ENCODE measurements at regions not wholly inside any gene's neighbourhood (a gene's known extent, or its start where the extent isn't known, plus 50 kb on each side); places are given as distances from the start of the nearest gene placed in this dataset.

DNA sequence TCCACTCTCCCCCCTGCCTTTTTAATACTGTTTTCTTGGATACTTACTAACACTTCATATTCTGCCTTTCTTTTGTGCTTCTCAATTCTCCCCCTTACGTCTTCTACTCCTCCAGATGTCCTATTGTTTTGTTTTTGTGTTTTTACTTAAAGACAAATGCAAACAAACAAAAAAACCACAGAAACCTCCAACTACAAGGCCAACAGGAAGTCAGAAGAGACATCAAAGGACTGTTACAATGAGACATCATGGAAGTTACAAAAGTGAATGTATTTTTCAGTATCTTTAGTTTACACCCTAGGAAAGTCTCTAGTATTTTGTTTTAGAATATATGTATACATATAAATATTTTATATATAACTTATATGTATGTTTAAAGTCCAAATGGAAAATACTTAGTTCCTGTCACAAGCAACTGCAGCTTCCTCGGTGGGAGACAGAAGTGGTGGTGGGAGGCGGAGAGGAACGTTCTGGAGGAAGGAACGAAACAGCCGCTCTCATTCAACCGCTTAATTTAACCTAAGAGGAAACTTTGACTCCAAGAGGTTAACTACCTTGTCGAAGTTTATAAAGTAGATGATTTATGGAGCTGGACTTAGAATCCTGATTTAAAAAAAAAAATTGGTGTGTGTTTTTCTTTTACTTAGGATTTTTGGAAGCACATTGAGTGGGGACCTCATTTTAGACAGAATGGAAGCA lies 168.9 kb upstream of the PDE10A start:
- no peak overlapping the region for H3K27ac ChIP-seq
- TF ChIP-seq CTCF (conservative IDR thresholded peaks at IDR 0.05) (no peak), ZFX (IDR thresholded peaks at IDR 0.05) (no peak)

- no peak overlapping the region for H3K27ac ChIP-seq
- no peak for TF ChIP-seq ZFX (IDR thresholded peaks at IDR 0.05)
- no peak for TF ChIP-seq CTCF (conservative IDR thresholded peaks at IDR 0.05)
These were observed 167.7 kb upstream of the PDE10A start for GRCh38 chr6:165830761-165831160.

- H3K27ac ChIP-seq: no peak overlapping the region
- TF ChIP-seq ZFX (IDR thresholded peaks at IDR 0.05): no peak
- no peak for TF ChIP-seq CTCF (conservative IDR thresholded peaks at IDR 0.05)
These were observed 166.3 kb upstream of the PDE10A start for GRCh38 chr6:165829376-165829775.

- TF ChIP-seq ZFX (IDR thresholded peaks at IDR 0.05): no peak
- no peak for TF ChIP-seq CTCF (conservative IDR thresholded peaks at IDR 0.05)
These were observed 164.1 kb upstream of the PDE10A start for GRCh38 chr6:165827190-165827518.

DNA sequence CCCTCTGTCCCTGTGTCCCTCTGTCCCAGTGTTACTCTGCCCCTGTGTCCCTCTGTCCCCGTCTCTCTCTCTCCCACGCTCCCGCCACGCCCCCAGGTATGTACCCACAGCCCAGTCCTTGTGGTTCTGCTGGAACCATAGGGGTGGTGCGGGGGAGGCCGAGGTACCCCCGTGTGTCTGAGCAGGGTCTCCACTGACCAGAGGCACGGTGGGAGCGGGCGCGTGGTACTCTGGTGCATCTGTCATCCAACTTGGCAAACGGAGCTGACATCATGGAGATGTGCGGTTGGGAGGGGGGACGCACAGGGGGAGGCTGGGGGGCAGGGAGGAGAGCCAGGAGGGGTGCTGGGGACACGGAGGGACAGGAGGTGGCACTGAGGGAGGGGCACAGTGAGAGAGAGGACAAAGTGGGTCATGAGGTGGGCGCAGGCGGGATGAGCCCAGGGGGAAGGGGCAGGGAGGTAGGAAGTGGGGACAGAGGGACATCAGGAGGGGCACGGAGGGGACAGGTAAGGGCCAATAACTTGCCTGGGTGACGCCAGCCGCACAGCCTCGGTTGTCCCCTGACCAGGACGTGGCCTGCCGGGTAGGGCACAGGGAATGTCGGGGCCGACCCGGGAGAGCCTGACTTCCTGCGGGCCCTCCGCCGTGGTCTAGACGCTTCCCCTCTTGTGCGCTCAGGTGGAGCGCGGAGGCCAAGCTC lies 163.6 kb upstream of the PDE10A start:
- TF ChIP-seq CTCF (conservative IDR thresholded peaks at IDR 0.05) (no peak), ZFX (IDR thresholded peaks at IDR 0.05) (no peak)
- no peak overlapping the region for H3K27ac ChIP-seq

More at GRCh38 chr6:165827190-165827518, 164.1 kb upstream of the PDE10A start:
- H3K27ac ChIP-seq: no peak overlapping the region

DNA sequence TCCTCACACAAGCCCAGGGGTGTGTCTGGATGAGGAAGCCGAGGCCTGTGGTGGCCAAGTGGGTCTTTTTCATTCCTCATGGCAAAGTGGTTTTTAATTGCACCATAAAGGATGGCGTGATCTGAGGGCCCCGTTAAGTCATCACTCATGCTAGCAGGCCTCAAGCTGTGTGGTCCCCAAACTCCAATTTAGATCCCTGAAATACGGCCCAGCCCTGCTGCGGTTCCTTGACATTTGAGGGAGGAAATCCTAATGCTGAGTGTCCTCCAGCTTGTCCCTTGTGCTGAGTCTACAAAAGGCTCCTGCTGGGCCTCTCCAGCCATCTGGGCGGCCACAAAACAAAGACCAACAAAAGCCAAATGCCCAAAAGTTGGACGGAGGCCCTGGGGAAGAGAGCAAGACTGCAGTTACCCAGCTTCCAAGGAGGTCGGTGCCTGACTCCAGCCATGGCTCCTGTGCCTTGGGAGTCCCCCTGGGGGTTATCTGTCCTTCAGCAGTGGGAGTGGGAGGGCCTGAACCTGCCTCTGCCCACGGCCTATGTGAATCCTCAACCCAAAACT lies 162.3 kb upstream of the PDE10A start:
- H3K27ac ChIP-seq: no peak overlapping the region
- TF ChIP-seq ZFX (IDR thresholded peaks at IDR 0.05) (no peak), CTCF (conservative IDR thresholded peaks at IDR 0.05) (no peak)

DNA sequence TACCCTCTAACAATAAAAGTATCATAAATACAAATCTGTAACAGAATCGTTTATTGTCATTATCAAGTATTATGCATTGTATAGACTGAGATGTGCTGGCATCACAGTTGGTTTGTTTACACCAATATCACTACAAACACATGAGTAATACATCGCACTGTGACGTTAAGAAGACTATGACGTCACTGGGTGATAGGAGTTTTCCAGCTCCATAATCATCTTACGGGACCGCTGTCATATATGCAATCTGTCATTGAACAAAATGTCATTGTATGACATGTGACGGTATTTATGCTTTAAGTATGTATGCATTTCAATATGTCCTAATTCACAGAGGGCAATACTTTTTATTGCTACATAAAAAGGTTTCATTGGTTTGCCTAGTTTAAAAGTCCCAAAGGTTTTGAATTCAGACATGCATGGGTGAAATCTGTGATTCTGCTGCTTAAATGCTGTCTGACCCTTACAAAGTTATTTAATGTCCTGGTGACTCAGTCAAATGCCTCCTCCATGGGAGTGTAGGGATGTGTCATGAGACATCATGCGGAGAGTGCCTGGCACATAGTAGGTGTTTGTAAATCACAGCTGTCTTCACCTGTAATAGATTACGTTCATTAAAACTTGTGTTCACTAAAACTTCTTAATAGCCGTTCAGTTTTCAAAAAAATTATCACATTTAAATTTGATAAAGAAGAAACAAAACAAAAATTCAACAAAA lies 160.7 kb upstream of the PDE10A start:
- no peak for TF ChIP-seq ZFX (IDR thresholded peaks at IDR 0.05)
- TF ChIP-seq CTCF (conservative IDR thresholded peaks at IDR 0.05): no peak
- no peak overlapping the region for H3K27ac ChIP-seq
